ENCODE measurements at regions not wholly inside any gene's neighbourhood (a gene's known extent, or its start where the extent isn't known, plus 50 kb on each side); places are given as distances from the start of the nearest gene placed in this dataset.

DNA sequence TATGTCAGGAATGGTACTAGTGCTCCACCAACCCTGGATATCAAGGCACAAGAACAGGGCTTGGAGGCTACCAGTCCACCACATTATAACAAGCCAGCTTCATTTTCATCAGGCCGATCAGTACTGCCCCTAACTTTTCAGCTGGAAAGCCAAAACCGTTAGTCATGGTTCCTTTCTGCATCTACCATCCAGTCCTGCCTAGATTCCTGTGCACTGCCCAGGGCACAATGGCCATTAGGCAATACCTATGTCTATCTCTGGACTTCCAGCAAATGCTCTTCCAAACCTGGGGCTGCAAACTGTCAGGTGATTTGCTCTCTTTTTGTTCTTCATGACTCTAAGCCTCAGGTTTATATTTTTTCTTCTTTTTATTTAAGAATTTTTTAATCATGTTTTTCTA lies 937.7 kb downstream of the SORCS1 start:
- TF ChIP-seq, protein P1, sequence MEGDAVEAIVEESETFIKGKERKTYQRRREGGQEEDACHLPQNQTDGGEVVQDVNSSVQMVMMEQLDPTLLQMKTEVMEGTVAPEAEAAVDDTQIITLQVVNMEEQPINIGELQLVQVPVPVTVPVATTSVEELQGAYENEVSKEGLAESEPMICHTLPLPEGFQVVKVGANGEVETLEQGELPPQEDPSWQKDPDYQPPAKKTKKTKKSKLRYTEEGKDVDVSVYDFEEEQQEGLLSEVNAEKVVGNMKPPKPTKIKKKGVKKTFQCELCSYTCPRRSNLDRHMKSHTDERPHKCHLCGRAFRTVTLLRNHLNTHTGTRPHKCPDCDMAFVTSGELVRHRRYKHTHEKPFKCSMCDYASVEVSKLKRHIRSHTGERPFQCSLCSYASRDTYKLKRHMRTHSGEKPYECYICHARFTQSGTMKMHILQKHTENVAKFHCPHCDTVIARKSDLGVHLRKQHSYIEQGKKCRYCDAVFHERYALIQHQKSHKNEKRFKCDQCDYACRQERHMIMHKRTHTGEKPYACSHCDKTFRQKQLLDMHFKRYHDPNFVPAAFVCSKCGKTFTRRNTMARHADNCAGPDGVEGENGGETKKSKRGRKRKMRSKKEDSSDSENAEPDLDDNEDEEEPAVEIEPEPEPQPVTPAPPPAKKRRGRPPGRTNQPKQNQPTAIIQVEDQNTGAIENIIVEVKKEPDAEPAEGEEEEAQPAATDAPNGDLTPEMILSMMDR (IDR thresholded peaks at IDR 0.05): no peak
- TF ChIP-seq POLR2A (IDR thresholded peaks at IDR 0.05): no peak
- TF ChIP-seq POLR2AphosphoS5 (IDR thresholded peaks at IDR 0.05): no peak
- no peak for TF ChIP-seq EP300 (IDR thresholded peaks at IDR 0.05)
